Activated CD8-positive, alpha-beta T cell treated with anti-CD3 and anti-CD28 coated beads for 36 hours (primary cell): ENCODE measurements at regions not wholly inside any gene's neighbourhood (a gene's known extent, or its start where the extent isn't known, plus 50 kb on each side); places are given as distances from the start of the nearest gene placed in this dataset.

Experiments
- ATAC-seq: fragments of 200-7000 bp; cut with Tn5 transposase; one replicate; pipeline ENCODE4 v1.10.0; 2021; ENCODE audit warnings: mild to moderate bottlenecking, moderate library complexity
- CTCF ChIA-PET: fragments of 350-600 bp; sonication (Branson Sonifier 250); formaldehyde crosslinking; loops from one replicate; lab custom pipeline; 2021; ENCODE audit warnings: antibody characterized with exemption; lab: Charles Lee
- POLR2A ChIA-PET: fragments of 350-600 bp; sonication (Branson Sonifier 250); formaldehyde crosslinking; loops from one replicate; lab custom pipeline; 2021; ENCODE audit warnings: antibody characterized with exemption; lab: Charles Lee
- DNase-seq: peaks from one replicate; pipeline ENCODE4 v3.0.0-alpha.2; 2020
- H3K27ac Mint-ChIP-seq: one replicate; pipeline ENCODE4 v1.8.0; 2021; ENCODE audit warnings: mild to moderate bottlenecking, mixed read lengths
- H3K27me3 Mint-ChIP-seq: one replicate; pipeline ENCODE4 v1.8.0; 2021; ENCODE audit warnings: mixed read lengths
- H3K36me3 Mint-ChIP-seq: one replicate; pipeline ENCODE4 v1.8.0; 2021; ENCODE audit warnings: low read depth, mixed read lengths
- H3K4me1 Mint-ChIP-seq: one replicate; pipeline ENCODE4 v1.8.0; 2021; ENCODE audit warnings: low read depth, mixed read lengths
- H3K4me3 Mint-ChIP-seq: one replicate; pipeline ENCODE4 v1.8.0; 2021; ENCODE audit warnings: mild to moderate bottlenecking, moderate library complexity, mixed read lengths
- H3K9me3 Mint-ChIP-seq: one replicate; pipeline ENCODE4 v1.8.0; 2021; ENCODE audit warnings: mixed read lengths
- intact Hi-C: fragments of 100-400 bp; cut with micrococcal nuclease; formaldehyde crosslinking; loops from one replicate; pipeline ENCODE4 v1.10.0; 2022
- TF ChIP-seq, protein P1 (sequence below): fragments of 200-600 bp; IDR thresholded peaks from one replicate; pipeline ENCODE4 v1.8.0; 2022; ENCODE audit warnings: antibody characterized with exemption, mild to moderate bottlenecking

DNA sequence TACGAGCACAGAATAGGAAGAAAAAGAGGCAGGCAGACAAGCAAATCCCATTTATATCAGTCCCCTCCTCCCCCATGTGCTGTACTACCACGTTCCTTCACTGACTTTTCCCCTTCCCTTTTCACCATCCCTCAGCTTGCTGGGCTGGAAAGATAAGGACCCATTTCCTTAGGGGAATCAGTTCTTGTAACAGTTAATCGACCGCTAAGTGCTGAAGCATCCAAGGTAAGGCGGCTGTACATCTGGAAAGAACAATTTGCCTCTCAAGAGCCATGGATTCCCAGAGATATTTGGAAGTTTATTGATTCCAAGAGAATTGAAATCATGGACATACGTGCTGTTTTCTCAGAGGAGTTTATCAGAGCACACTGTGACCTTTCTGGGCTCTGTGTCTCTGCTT, 1688.0 kb downstream of the STIM2 start:
- Mint-ChIP-seq H3K4me3 (no peak overlapping the region), H3K27me3 (no peaks in the 10 kb centered on the region), H3K36me3 (no peaks in the 10 kb centered on the region), H3K9me3 (peaks cover 11% of the 10 kb centered on the region), H3K4me1 (no peaks in the 10 kb centered on the region), H3K27ac (no peak overlapping the region)
- no peak for ATAC-seq
- no peak for DNase-seq
- intact Hi-C loops: no loop called here
- CTCF ChIA-PET: no interaction called here
- TF ChIP-seq, protein P1, sequence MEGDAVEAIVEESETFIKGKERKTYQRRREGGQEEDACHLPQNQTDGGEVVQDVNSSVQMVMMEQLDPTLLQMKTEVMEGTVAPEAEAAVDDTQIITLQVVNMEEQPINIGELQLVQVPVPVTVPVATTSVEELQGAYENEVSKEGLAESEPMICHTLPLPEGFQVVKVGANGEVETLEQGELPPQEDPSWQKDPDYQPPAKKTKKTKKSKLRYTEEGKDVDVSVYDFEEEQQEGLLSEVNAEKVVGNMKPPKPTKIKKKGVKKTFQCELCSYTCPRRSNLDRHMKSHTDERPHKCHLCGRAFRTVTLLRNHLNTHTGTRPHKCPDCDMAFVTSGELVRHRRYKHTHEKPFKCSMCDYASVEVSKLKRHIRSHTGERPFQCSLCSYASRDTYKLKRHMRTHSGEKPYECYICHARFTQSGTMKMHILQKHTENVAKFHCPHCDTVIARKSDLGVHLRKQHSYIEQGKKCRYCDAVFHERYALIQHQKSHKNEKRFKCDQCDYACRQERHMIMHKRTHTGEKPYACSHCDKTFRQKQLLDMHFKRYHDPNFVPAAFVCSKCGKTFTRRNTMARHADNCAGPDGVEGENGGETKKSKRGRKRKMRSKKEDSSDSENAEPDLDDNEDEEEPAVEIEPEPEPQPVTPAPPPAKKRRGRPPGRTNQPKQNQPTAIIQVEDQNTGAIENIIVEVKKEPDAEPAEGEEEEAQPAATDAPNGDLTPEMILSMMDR: no peak
- POLR2A ChIA-PET: no interaction called here

DNA sequence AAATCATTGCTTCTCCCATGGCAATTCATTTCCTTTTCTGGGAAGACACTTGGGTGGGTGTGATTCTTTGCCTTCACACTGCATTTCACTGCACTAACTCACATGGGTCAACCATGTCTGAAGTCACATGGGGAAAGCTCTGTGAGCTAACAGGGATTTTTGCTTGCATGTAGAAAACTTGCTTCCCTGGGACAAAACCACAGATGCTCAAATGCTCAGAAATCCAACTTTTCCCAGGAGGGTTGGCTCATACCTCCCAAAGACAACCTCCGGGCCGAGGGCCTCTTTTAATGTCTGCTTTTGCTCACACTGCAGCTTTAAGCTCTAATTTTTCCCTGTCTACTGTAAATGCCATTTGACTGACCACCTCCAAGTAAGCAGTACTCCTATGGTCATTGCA, 1695.2 kb downstream of the STIM2 start:
- intact Hi-C loops: no loop called here
- H3K4me3 Mint-ChIP-seq: no peak overlapping the region
- ChIA-PET CTCF (no interaction called here), POLR2A (no interaction called here)
- no peak for DNase-seq
- H3K9me3 Mint-ChIP-seq: peaks cover 14% of the 10 kb centered on the region
- H3K27ac Mint-ChIP-seq: no peak overlapping the region
- no peaks in the 10 kb centered on the region for H3K4me1 Mint-ChIP-seq
- H3K27me3 Mint-ChIP-seq: no peaks in the 10 kb centered on the region
- TF ChIP-seq, protein P1: no peak
- H3K36me3 Mint-ChIP-seq: no peaks in the 10 kb centered on the region
- ATAC-seq: no peak

DNA sequence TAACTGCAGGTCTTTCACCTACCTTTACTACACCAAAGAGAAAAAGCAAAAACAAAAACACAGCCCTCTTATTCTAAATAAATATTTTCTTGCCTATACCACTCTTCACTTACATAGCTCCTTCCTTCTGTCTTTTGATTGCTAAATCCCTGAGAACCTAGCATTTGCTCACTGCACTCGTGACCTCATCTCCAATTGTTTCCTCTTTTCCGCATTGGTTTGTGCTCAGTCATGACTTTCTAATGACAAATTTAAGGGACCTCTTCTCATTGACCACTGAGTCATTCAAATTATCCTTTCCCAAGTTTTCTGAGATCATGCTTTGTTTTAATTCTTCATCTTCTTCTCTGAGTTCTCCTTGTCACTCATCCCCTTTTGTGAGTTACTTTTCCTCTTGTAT, 1697.1 kb downstream of the STIM2 start:
- ChIA-PET CTCF (no interaction called here), POLR2A (no interaction called here)
- intact Hi-C loops: no loop called here
- Mint-ChIP-seq H3K27ac (no peak overlapping the region), H3K4me3 (no peak overlapping the region), H3K4me1 (no peaks in the 10 kb centered on the region), H3K27me3 (no peaks in the 10 kb centered on the region), H3K9me3 (peaks cover 13% of the 10 kb centered on the region), H3K36me3 (no peaks in the 10 kb centered on the region)
- DNase-seq (no peak), ATAC-seq (no peak)
- TF ChIP-seq, protein P1: no peak

DNA sequence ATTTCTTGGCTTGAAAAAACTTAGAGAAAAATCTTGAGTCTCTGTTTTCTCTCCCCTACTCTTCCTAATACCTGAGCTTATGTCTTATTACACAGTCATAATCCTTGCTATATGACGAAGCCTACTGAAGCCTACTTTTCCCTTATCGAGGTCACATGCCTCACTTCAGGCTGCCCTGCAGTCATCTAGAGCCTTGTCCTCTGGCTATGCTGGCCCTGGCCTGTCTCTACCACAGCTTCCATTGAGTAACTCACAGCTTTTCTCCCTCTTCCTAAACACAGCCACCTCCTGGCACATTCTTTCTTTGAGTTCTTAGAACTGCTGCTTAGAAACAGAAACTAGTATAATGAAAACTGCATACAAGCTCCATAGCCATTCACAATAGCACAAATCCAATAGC, 1698.3 kb downstream of the STIM2 start:
- ChIA-PET POLR2A (no interaction called here), CTCF (no interaction called here)
- TF ChIP-seq, protein P1: no peak
- Mint-ChIP-seq H3K9me3 (peaks cover 6% of the 10 kb centered on the region), H3K4me1 (no peaks in the 10 kb centered on the region), H3K27ac (no peak overlapping the region), H3K4me3 (no peak overlapping the region), H3K27me3 (no peaks in the 10 kb centered on the region), H3K36me3 (no peaks in the 10 kb centered on the region)
- no peak for DNase-seq
- intact Hi-C loops: no loop called here
- no peak for ATAC-seq

DNA sequence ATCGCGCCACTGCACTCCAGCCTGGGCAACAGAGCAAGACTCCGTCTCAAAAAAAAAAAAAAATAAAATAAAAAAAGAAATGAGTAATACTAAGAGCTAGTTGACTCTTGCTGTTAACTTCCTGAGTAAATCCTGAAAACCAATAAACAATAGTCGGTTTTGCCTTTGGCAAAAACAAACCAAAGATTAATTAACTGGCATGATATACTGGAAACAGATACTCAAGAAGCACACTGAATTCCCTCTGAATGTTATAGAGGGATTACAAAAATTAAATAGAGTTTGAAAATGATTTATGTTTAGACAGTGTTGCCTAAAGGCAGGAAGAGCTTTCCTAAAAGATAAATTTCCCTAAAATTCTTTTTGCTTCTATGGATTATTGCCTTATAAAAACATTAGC, 1702.3 kb downstream of the STIM2 start:
- TF ChIP-seq, protein P1: no peak
- DNase-seq (no peak), ATAC-seq (no peak)
- Mint-ChIP-seq H3K9me3 (peaks cover 6% of the 10 kb centered on the region), H3K27ac (no peak overlapping the region), H3K36me3 (no peaks in the 10 kb centered on the region), H3K27me3 (no peaks in the 10 kb centered on the region), H3K4me1 (no peaks in the 10 kb centered on the region), H3K4me3 (no peak overlapping the region)
- ChIA-PET POLR2A (no interaction called here), CTCF (no interaction called here)
- intact Hi-C loops: no loop called here
